HG03565 (cell line): ENCODE measurements at regions not wholly inside any gene's neighbourhood (a gene's known extent, or its start where the extent isn't known, plus 50 kb on each side); places are given as distances from the start of the nearest gene placed in this dataset.

Source experiments
- ATAC-seq: cut with Tn5 transposase; IDR thresholded peaks from one replicate; pipeline ENCODE4 v1.9.1; 2021; ENCODE audit warnings: mild to moderate bottlenecking, moderate library complexity; ENCODE audit not compliant: unreplicated experiment

- ATAC-seq = no peak
These were observed 508.3 kb upstream of the MYT1L start for GRCh38 chr2:2839393-2839781.

DNA sequence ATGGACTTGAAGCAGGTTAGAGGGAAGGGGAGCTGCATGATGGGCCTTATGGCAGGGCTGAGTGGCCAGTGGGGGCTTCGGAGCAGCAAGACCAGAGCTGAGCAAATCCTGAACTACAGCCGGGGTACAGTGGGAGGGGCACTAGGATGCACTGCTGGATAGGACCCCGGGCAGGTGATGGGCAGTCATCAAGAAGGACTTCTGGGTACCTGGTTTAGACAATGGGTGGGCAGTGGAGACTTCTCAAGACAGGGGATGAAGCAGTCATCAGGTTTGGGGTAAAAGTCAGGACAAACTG, 507.4 kb upstream of the MYT1L start:
- ATAC-seq = no peak

GRCh38 chr2:2837746-2838547, 506.9 kb upstream of the MYT1L start:
- no peak for ATAC-seq

GRCh38 chr2:2836343-2837070, 505.4 kb upstream of the MYT1L start:
- no peak for ATAC-seq

DNA sequence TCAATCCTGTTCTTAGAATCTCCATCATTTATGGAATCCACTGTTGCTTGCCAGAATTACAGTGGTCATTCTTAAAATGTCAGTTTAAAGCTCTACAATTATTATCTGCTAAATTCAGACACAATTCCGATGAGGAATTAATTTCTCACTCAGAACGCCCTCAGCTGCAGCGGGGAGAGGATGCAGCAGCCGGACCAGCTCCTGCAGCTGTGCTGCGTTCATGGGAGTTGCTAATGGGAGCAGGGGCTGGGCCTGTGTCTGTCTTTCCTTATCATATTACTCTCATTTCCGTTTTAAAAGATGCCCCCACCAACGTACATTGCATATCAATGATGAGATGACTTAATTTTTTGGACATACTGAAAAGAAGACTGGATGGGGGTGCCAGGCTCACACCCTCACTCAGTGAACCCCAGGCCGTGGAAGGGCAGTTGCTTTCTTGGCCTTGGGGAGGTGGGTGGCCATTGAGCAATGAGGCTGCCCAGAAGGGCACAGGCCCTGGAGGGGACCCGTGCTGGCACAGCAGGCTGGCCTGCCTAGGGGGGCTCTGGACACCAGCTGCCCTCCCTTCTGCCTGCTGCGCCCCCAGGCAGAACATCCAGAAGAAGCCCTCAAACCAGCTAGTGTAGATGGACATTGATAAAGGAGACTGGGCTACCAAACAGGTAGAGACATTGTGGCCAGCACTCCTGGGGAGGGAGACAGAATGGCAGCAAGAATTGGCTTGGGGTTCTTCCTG, 503.6 kb upstream of the MYT1L start:
- no peak for ATAC-seq

DNA sequence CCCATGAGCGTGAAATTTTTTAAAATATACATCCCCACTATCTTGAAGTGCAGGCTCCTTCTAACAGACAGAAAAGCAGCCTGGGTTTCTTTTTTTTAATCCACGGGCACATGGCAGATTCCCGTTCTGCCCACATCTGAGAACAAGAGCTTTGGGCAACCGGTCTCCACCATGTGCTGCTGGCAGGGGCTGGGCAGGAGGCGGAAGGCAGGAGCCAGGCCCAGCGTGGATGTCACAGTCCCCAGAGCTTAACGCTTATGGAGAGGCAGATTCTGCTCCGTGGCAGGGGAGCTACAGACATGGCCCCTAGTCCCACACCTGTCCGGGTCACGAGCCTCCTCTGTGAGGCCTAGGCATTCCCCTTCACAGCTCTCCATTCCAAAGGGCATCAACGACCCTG, 503.0 kb upstream of the MYT1L start:
- no peak for ATAC-seq

DNA sequence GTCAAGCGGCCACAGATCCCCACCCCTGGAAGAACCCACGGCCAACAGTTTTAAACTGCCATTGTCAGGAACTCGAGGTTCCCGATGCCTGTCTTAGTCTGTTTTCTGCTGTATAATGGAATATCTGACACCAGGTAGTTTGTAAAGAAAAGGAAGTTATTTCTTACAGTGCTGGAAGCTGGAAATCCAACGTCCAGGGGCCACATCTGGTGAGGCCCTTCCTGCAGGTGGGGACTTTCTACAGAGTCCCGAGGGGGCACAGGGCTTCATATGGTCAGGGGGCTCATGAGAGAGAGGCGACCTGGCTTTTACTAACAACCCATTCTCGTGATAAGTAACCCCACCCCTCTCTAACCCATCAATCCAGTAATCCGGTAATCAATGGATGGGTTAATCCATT, 501.6 kb upstream of the MYT1L start:
- ATAC-seq = no peak

- no peak for ATAC-seq
These were observed 500.6 kb upstream of the MYT1L start for GRCh38 chr2:2831633-2832032.

GRCh38 chr2:2830576-2830975, 499.5 kb upstream of the MYT1L start:
- ATAC-seq = no peak

- no peak for ATAC-seq
These were observed 497.8 kb upstream of the MYT1L start for GRCh38 chr2:2828774-2829368.

- ATAC-seq = no peak
These were observed 496.7 kb upstream of the MYT1L start for GRCh38 chr2:2827761-2828221.

GRCh38 chr2:2827046-2827636, 496.1 kb upstream of the MYT1L start:
- ATAC-seq = no peak

DNA sequence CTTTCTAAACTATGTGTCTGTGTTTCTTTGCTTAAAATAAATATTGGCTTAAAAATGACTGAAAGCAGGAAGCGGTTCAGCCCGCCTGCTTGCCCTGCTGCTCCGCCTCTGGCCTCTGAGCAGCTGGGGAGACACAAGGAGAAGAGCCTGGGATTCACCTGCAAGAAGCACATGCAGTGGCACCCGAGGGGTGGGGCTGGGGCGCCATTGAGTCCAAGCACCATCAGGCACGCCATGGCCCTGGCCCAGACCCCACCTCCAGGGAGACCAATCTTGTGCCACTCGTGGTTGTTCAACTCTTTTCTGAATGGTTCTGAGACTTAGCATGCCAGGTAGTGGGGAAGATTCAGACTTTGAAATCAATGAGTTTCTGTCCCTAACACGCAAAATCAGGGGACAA, 495.5 kb upstream of the MYT1L start:
- ATAC-seq = no peak

- ATAC-seq = no peak
These were observed 495.1 kb upstream of the MYT1L start for GRCh38 chr2:2826209-2826551.

- no peak for ATAC-seq
These were observed 494.6 kb upstream of the MYT1L start for GRCh38 chr2:2825516-2826208.

DNA sequence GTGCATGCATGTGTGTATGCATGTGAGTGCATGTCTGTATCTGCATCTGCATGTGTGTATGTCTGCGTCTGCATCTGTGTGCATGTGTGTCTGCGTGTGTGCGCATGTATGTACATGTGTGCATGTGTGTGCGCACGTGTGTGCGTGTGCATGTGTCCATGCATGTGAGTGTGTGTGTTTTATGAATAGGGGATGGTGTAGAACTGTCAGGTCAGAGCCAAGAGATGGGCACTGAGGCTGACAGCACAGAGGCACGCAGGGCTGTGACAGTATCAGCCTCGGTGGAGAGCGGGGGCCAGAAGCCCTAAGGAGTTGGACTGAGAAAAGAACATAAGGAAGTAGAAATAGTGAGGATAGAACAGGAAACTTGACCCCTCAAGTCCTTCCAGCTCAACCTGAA, 494.0 kb upstream of the MYT1L start:
- no peak for ATAC-seq

- no peak for ATAC-seq
These were observed 493.5 kb upstream of the MYT1L start for GRCh38 chr2:2824588-2824987.

DNA sequence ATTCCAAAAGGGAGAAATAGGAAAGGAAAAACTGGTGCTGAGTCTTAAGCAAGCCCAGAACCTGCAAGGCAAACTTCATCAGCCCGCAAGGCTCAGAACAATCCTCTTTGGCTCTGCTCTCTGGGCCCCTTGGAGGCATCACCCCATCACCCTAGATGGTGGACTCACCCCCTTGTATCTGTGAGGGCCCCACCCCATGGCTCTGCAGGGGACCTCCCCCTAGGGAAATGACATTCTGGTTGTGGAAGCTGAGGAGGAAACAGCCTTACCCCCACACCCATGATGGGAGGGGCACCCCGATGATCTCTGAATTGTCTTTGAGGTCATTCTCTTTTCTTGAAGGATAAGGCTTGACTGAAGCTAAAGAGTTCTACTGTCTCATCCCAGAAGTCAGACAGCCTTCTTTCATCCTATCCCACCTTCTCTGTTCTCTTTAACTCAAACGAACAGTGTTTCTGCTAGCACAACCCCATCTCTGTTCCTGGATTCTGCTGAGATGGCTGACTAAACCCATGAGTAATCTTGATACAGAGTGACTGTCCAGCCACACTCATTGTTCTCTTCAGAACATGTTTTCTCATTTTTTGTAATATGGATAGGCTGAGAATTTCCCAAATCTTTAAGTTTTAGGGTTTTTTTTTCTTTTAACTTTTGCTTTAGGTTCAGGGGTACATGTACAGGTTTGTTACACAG, 492.1 kb upstream of the MYT1L start:
- no peak for ATAC-seq

- no peak for ATAC-seq
These were observed 491.1 kb upstream of the MYT1L start for GRCh38 chr2:2822143-2822542.

GRCh38 chr2:2812648-2813047, 481.6 kb upstream of the MYT1L start:
- no peak for ATAC-seq
